HCT116 (cell line): ENCODE measurements at regions not wholly inside any gene's neighbourhood (a gene's known extent, or its start where the extent isn't known, plus 50 kb on each side); places are given as distances from the start of the nearest gene placed in this dataset.

Experiments
- ATAC-seq: fragments of 200-7000 bp; cut with Tn5 transposase; 2 replicates; pipeline ENCODE4 v1.9.1; 2020; ENCODE audit warnings: mild to moderate bottlenecking, moderate library complexity
- BruUV-seq: library from RNA; stranded (reverse); fragments of 400-500 nt; replicated peaks from 2 replicates; lab custom pipeline; 2021; lab: Mats Ljungman, UMichigan
- CTCF ChIA-PET: fragments of 300-600 bp; sonication (Branson Sonifier 250); formaldehyde crosslinking; loops from one replicate; lab custom pipeline; 2021; ENCODE audit warnings: antibody characterized with exemption; lab: Charles Lee
- POLR2A ChIA-PET: fragments of 300-600, 350-600 bp; sonication (Branson Sonifier 250); formaldehyde crosslinking; loops from one replicate; lab custom pipeline; 2021; ENCODE audit warnings: antibody characterized with exemption; lab: Charles Lee
- RAD21 ChIA-PET, 2 experiments: fragments of 300-600 bp; sonication (Branson Sonifier 250); formaldehyde crosslinking; loops; one replicate each; lab custom pipeline; 2023; ENCODE audit warnings: low total read pairs in 2 of 2; ENCODE audit not compliant: uncharacterized antibody in 2 of 2, unreplicated experiment in 2 of 2, low non-redundant PET in 1 of 2; lab: Charles Lee
- DNase-seq: peaks from one replicate; pipeline ENCODE4 v3.0.0-alpha.2; 2010; ENCODE audit warnings: low read depth, low spot score
- H2AFZ ChIP-seq: fragments of 200-600 bp; shearing (Covaris generic), sonication (generic); 2 replicates; pipeline ENCODE4 v1.6.1; 2017; ENCODE audit warnings: low read depth, mixed run types, mixed read lengths, antibody characterized with exemption, low read length; ENCODE audit not compliant: poor library complexity, severe bottlenecking
- H3K27ac ChIP-seq: 2 replicates; pipeline ENCODE4 v1.5.1; 2012; ENCODE audit warnings: low read depth, low read length
- H3K27me3 ChIP-seq: fragments of 200-600 bp; sonication (generic); 2 replicates; pipeline ENCODE4 v1.6.1; 2016; ENCODE audit warnings: mixed run types, low read length, mixed read lengths; ENCODE audit not compliant: insufficient read depth
- H3K36me3 ChIP-seq, 2 experiments: fragments of 200-500 bp in 1 of 2; fragments of 200-600 bp in 1 of 2; sonication (Bioruptor generic) in 1 of 2; sonication (generic) in 1 of 2; 2 replicates each; pipeline versions ENCODE4 v1.5.1 to v1.6.1; 2014 to 2016; ENCODE audit warnings: low read length in 2 of 2, inconsistent platforms in 1 of 2, mixed read lengths in 1 of 2, mixed run types in 1 of 2; ENCODE audit not compliant: insufficient read depth in 2 of 2, control insufficient read depth in 1 of 2
- H3K4me1 ChIP-seq, 2 experiments: fragments of 200-600 bp in 1 of 2; sonication (generic) in 1 of 2; 2 replicates each; pipeline versions ENCODE4 v1.5.1 to v1.6.1; 2012 to 2017; ENCODE audit warnings: low read length in 2 of 2, inconsistent platforms in 1 of 2, mild to moderate bottlenecking in 1 of 2, mixed read lengths in 1 of 2, mixed run types in 1 of 2, moderate library complexity in 1 of 2; ENCODE audit not compliant: insufficient read depth in 2 of 2, control insufficient read depth in 1 of 2
- H3K4me2 ChIP-seq: fragments of 200-600 bp; sonication (generic); 2 replicates; pipeline ENCODE4 v1.6.1; 2017; ENCODE audit warnings: mixed run types, low read length, mixed read lengths
- H3K4me3 ChIP-seq, 2 experiments: fragments of 200-600 bp in 1 of 2; sonication (generic) in 1 of 2; replicated peaks in 1 of 2; 2 replicates each; pipeline ENCODE4 v1.5.1; 2011 to 2016; ENCODE audit warnings: low read length in 2 of 2, control low read depth in 1 of 2, low read depth in 1 of 2, mild to moderate bottlenecking in 1 of 2, mixed read lengths in 1 of 2, mixed run types in 1 of 2
- H3K79me2 ChIP-seq: fragments of 200-600 bp; sonication (generic); 2 replicates; pipeline ENCODE4 v1.6.1; 2017; ENCODE audit warnings: mild to moderate bottlenecking, mixed run types, low read length, moderate library complexity, mixed read lengths; ENCODE audit not compliant: insufficient read depth
- H3K9ac ChIP-seq: fragments of 200-600 bp; sonication (generic); 2 replicates; pipeline ENCODE4 v1.6.1; 2016; ENCODE audit warnings: low read length, mixed read lengths
- H3K9me2 ChIP-seq: fragments of 200-600 bp; sonication (generic), shearing (Covaris generic); 2 replicates; pipeline ENCODE4 v1.6.1; 2017; ENCODE audit warnings: mixed run types, mild to moderate bottlenecking, moderate library complexity; ENCODE audit not compliant: insufficient read depth
- H3K9me3 ChIP-seq, 2 experiments: fragments of 200-500 bp in 1 of 2; fragments of 200-600 bp in 1 of 2; sonication (Bioruptor generic) in 1 of 2; sonication (generic) in 1 of 2; 2 replicates each; pipeline ENCODE4 v1.6.1; 2014 to 2017; ENCODE audit warnings: low read length in 2 of 2, mixed read lengths in 2 of 2, inconsistent platforms in 1 of 2, low read depth in 1 of 2, mild to moderate bottlenecking in 1 of 2, mixed run types in 1 of 2, moderate library complexity in 1 of 2; ENCODE audit not compliant: control insufficient read depth in 1 of 2, insufficient read depth in 1 of 2
- H4K20me1 ChIP-seq: fragments of 200-600 bp; sonication (generic), shearing (Covaris generic); 2 replicates; pipeline ENCODE4 v1.6.1; 2017; ENCODE audit warnings: mixed run types, mild to moderate bottlenecking, moderate library complexity; ENCODE audit not compliant: insufficient read depth
- EZH2phosphoT487 ChIP-seq: fragments of 200-600 bp; IDR thresholded peaks from 2 replicates; pipeline ENCODE4 v1.6.1; 2018; ENCODE audit warnings: antibody characterized with exemption, borderline replicate concordance
- JUND ChIP-seq: IDR thresholded peaks from 2 replicates; pipeline ENCODE4 v1.6.1; 2012
- POLR2AphosphoS5 ChIP-seq: IDR thresholded peaks from 2 replicates; pipeline ENCODE4 v1.6.1; 2011; ENCODE audit warnings: mild to moderate bottlenecking, low read depth, low read length, moderate library complexity
- SP1 ChIP-seq: IDR thresholded peaks from 2 replicates; pipeline ENCODE4 v1.6.1; 2012; ENCODE audit warnings: low read depth
- YY1 ChIP-seq: IDR thresholded peaks from 2 replicates; pipeline ENCODE4 v1.6.1; 2011; ENCODE audit warnings: low read length, low read depth, moderate library complexity, mild to moderate bottlenecking; ENCODE audit not compliant: insufficient replicate concordance; ENCODE audit errors: extremely low read depth
- intact Hi-C: fragments of 100-400 bp; cut with micrococcal nuclease; formaldehyde crosslinking; loops from 2 replicates; pipeline ENCODE4 v1.10.0; 2022
- TF ChIP-seq, protein P1 (sequence below), 3 experiments: fragments of 200-600 bp in 1 of 3; sonication (generic) in 1 of 3; IDR thresholded peaks in 2 of 3; conservative IDR thresholded peaks in 1 of 3; 2 replicates each; pipeline ENCODE4 v1.5.1; 2012 to 2017; ENCODE audit warnings: low read depth in 2 of 3, low read length in 2 of 3, antibody characterized with exemption in 1 of 3, borderline replicate concordance in 1 of 3, control low read depth in 1 of 3, mild to moderate bottlenecking in 1 of 3, mixed read lengths in 1 of 3, mixed run types in 1 of 3, moderate library complexity in 1 of 3; ENCODE audit not compliant: insufficient read depth in 1 of 3
- TF ChIP-seq, protein P2 (sequence below): IDR thresholded peaks from 2 replicates; pipeline ENCODE4 v1.6.1; 2012; ENCODE audit warnings: low read depth

DNA sequence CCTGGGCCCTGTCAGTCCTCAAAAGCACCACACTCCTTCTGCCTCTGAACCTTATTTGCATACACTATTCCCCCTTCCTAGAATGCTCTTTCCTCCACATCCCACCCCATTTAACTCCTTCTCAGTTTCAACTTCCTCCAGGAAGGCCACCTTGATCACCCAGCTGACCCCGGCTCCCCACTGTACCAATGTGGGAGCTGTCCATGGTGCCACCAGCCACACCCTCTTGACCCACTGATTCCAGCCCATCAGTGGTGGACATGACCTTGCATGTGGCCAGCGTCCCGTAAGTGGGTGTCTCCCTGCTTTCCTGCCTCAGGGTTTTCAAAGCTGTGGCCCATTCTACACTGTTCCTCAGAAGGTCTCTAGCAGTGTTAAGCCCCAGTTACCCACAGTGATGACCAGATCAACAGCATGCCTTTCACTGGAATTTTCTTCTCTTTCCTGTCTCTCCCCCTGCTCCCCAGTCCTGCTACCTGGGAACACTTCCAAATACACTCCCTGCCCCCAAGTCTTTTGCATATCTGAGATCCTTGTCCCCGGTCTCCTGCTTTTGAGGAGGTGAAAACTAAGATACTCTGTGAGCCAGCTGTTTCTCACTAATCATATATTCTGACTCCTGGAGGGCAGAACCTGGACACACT, 346.6 kb downstream of the MN1 start:
- intact Hi-C loops = no loop called here
- ATAC-seq = no peak
- no peak overlapping the region for H3K9ac ChIP-seq
- CTCF ChIA-PET = no interaction called here
- RAD21 ChIA-PET = no interaction called here
- POLR2A ChIA-PET = no interaction called here
- H3K9me3 ChIP-seq = no peaks in the 10 kb centered on the region
- H3K36me3 ChIP-seq = no peaks in the 10 kb centered on the region
- no peaks in the 10 kb centered on the region for H3K9me2 ChIP-seq
- H3K4me2 ChIP-seq = no peak overlapping the region
- H4K20me1 ChIP-seq = no peaks in the 10 kb centered on the region
- H2AFZ ChIP-seq = no peak overlapping the region
- DNase-seq = no peak
- no peaks in the 10 kb centered on the region for H3K79me2 ChIP-seq
- BruUV-seq = no TSS peak
- H3K4me1 ChIP-seq = peaks cover 0 to 12% of the 10 kb centered on the region in 2 experiments; a peak in 2 of 4 replicates
- TF ChIP-seq EZH2phosphoT487 = no peak
- no peak for TF ChIP-seq JUND
- TF ChIP-seq, protein P1, sequence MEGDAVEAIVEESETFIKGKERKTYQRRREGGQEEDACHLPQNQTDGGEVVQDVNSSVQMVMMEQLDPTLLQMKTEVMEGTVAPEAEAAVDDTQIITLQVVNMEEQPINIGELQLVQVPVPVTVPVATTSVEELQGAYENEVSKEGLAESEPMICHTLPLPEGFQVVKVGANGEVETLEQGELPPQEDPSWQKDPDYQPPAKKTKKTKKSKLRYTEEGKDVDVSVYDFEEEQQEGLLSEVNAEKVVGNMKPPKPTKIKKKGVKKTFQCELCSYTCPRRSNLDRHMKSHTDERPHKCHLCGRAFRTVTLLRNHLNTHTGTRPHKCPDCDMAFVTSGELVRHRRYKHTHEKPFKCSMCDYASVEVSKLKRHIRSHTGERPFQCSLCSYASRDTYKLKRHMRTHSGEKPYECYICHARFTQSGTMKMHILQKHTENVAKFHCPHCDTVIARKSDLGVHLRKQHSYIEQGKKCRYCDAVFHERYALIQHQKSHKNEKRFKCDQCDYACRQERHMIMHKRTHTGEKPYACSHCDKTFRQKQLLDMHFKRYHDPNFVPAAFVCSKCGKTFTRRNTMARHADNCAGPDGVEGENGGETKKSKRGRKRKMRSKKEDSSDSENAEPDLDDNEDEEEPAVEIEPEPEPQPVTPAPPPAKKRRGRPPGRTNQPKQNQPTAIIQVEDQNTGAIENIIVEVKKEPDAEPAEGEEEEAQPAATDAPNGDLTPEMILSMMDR (IDR thresholded peaks at IDR 0.05 in 2 of 3, conservative IDR thresholded peaks at IDR 0.05 in 1 of 3; ENCODE audit: borderline replicate concordance in 1 of 3, insufficient read depth in 1 of 3, low read depth in 2 of 3, low read length in 2 of 3) = no peak
- TF ChIP-seq SP1 = no peak
- TF ChIP-seq YY1 = no peak
- no peak for TF ChIP-seq POLR2AphosphoS5
- TF ChIP-seq, protein P2, sequence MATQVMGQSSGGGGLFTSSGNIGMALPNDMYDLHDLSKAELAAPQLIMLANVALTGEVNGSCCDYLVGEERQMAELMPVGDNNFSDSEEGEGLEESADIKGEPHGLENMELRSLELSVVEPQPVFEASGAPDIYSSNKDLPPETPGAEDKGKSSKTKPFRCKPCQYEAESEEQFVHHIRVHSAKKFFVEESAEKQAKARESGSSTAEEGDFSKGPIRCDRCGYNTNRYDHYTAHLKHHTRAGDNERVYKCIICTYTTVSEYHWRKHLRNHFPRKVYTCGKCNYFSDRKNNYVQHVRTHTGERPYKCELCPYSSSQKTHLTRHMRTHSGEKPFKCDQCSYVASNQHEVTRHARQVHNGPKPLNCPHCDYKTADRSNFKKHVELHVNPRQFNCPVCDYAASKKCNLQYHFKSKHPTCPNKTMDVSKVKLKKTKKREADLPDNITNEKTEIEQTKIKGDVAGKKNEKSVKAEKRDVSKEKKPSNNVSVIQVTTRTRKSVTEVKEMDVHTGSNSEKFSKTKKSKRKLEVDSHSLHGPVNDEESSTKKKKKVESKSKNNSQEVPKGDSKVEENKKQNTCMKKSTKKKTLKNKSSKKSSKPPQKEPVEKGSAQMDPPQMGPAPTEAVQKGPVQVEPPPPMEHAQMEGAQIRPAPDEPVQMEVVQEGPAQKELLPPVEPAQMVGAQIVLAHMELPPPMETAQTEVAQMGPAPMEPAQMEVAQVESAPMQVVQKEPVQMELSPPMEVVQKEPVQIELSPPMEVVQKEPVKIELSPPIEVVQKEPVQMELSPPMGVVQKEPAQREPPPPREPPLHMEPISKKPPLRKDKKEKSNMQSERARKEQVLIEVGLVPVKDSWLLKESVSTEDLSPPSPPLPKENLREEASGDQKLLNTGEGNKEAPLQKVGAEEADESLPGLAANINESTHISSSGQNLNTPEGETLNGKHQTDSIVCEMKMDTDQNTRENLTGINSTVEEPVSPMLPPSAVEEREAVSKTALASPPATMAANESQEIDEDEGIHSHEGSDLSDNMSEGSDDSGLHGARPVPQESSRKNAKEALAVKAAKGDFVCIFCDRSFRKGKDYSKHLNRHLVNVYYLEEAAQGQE = peak; percentile 80
- TF ChIP-seq, all 23 proteins: peak for 1
- Histone ChIP-seq H3K27me3 (peaks cover 19% of the 10 kb centered on the region), H3K27ac (no peak overlapping the region), H3K4me3 (no peak overlapping the region)
